ACC112 (cell line): ENCODE measurements at regions not wholly inside any gene's neighbourhood (a gene's known extent, or its start where the extent isn't known, plus 50 kb on each side); places are given as distances from the start of the nearest gene placed in this dataset.

ENCODE experiments used
- H2AFZ ChIP-seq: fragments of 200-600 bp; sonication (generic); one replicate; pipeline ENCODE4 v1.6.0; 2017; ENCODE audit warnings: antibody characterized with exemption, low read length; ENCODE audit not compliant: unreplicated experiment
- H3K27ac ChIP-seq: fragments of 200-600 bp; sonication (generic); 2 replicates; pipeline ENCODE4 v1.5.1; 2014; ENCODE audit warnings: low read depth, mild to moderate bottlenecking, antibody characterized with exemption, low read length, moderate library complexity
- H3K27me3 ChIP-seq: fragments of 200-600 bp; sonication (generic); 2 replicates; pipeline ENCODE4 v1.6.1; 2014; ENCODE audit warnings: mild to moderate bottlenecking, antibody characterized with exemption, low read length, moderate library complexity, mixed read lengths; ENCODE audit not compliant: insufficient read depth
- H3K36me3 ChIP-seq: fragments of 200-600 bp; sonication (generic); 2 replicates; pipeline ENCODE4 v1.6.1; 2016; ENCODE audit warnings: mild to moderate bottlenecking, antibody characterized with exemption, low read length, moderate library complexity, mixed read lengths; ENCODE audit not compliant: insufficient read depth
- H3K4me1 ChIP-seq: fragments of 200-600 bp; sonication (generic); one replicate; pipeline ENCODE4 v1.6.1; 2016; ENCODE audit warnings: low read length, mixed read lengths; ENCODE audit not compliant: insufficient read depth, unreplicated experiment, control insufficient read depth
- H3K4me3 ChIP-seq: fragments of 200-600 bp; sonication (generic); 2 replicates; pipeline ENCODE4 v1.5.1; 2014; ENCODE audit warnings: mild to moderate bottlenecking, low read depth, low read length
- H3K79me2 ChIP-seq: fragments of 200-600 bp; sonication (generic); one replicate; pipeline ENCODE4 v1.6.0; 2016; ENCODE audit warnings: low read length; ENCODE audit not compliant: control insufficient read depth, unreplicated experiment, insufficient read depth

DNA sequence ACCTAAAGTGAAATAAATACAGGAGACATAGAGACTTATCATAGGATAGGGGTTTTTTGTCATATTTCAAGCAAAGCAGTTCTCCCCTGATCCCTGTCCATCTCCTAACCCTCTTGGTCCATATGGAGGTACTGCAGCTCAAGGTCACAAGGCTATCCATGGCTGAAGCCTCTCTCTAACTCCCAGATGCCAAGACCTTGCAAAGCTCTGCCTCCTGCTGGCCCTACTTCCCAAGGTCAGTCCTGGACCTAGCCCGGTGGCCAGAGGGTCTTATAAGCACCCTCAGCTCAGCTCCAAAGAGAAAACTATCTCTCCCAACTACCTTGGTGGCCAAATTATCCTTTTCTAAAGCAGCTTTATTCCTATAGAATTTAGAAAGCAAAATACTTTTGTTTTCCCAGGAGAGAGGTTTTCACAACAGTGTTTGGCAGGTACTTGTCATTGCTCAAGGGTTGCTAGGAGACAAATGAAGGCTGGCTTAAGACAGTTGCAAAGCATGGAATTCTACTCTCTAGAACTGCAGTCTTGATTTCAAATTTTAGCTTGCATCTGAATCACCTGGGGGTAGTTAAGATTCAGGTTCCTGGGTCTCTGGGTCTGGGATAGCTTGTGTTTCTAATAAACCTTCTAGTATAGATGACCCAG, 121.5 kb downstream of the XCL2 start:
- no peak overlapping the region for H3K4me3 ChIP-seq
- no peaks in the 10 kb centered on the region for H3K36me3 ChIP-seq

DNA sequence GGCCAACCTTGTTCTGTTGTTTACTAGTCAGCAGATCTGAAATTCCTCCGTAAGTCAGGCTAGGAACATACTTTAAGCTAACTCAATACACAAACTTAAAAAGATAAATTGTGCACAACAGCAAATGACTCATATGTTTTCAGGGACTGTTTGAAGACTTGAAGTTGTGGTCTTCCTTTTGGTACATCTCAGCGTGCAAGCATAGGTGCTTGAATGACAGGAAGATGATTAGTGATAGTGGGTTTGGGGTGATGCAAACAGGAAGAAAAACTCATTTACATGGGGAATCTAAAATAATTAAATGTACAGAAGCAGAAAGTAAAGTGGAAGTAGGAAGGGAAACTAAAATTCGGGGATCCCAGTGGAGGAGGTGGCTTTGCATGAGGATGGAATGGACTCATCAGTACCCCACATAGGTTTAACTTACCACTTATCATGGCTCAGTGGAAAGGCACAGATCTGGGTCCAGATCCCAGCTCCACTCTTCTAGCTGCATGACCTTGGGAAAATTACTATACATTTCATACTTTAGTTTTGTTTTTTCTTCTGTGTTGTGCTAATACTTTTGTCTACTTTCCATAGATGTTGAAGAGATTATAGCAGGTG, 122.3 kb downstream of the XCL2 start:
- no peaks in the 10 kb centered on the region for H3K79me2 ChIP-seq
- no peaks in the 10 kb centered on the region for H3K36me3 ChIP-seq
- no peak overlapping the region for H3K27ac ChIP-seq
- no peak overlapping the region for H2AFZ ChIP-seq
- H3K4me1 ChIP-seq, result no peaks in the 10 kb centered on the region
- H3K4me3 ChIP-seq, result no peak overlapping the region
- H3K27me3 ChIP-seq, result peaks cover 60% of the 10 kb centered on the region

More for the DNA sequence above, 121.5 kb downstream of the XCL2 start:
- no peak overlapping the region for H2AFZ ChIP-seq
- H3K79me2 ChIP-seq, result no peaks in the 10 kb centered on the region
- peaks cover 53% of the 10 kb centered on the region for H3K27me3 ChIP-seq
- no peaks in the 10 kb centered on the region for H3K4me1 ChIP-seq
- no peak overlapping the region for H3K27ac ChIP-seq

DNA sequence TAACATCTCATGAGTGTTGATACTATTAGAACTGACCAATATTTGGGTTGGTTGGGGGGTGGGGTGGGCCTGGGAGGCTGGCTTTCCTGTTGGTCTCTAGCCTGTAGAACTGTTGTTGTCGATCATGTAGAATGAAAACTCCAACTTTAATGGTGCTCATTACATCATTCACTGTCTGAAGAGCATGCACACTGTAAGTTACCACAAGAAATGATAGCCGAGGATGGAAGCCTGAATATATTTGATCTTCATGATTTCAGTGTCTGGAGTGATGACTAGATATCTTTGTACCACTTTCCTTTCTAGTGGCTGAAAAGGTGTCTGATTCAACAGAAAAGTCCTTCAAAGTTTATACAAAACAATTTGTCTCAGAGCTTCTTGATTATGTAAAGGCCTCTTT, 123.6 kb downstream of the XCL2 start:
- H3K4me1 ChIP-seq, result no peaks in the 10 kb centered on the region
- H2AFZ ChIP-seq, result no peak overlapping the region
- no peaks in the 10 kb centered on the region for H3K36me3 ChIP-seq
- H3K27me3 ChIP-seq, result peaks cover 57% of the 10 kb centered on the region
- H3K27ac ChIP-seq, result no peak overlapping the region
- H3K4me3 ChIP-seq, result no peak overlapping the region
- no peaks in the 10 kb centered on the region for H3K79me2 ChIP-seq

DNA sequence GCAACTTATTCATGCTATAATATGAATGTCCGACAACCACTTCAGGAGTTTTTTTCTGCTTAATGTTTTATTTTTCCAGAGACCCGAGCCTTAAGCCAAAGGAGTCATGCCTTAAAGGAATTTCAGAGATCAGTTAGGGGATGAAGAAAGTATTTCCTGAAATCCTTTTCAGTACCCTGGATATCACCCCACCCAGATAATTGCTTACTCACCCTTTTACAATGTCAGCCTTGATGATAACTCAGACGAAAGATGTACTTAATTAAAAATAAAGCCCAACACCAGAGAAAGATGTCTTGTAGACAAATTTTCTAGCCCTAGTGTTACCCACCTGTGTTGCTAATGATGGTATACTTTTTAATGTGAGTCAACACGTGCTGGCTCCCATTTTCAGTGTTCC, 124.1 kb downstream of the XCL2 start:
- Histone ChIP-seq H3K27ac (no peak overlapping the region), H2AFZ (no peak overlapping the region), H3K4me1 (no peaks in the 10 kb centered on the region)

DNA sequence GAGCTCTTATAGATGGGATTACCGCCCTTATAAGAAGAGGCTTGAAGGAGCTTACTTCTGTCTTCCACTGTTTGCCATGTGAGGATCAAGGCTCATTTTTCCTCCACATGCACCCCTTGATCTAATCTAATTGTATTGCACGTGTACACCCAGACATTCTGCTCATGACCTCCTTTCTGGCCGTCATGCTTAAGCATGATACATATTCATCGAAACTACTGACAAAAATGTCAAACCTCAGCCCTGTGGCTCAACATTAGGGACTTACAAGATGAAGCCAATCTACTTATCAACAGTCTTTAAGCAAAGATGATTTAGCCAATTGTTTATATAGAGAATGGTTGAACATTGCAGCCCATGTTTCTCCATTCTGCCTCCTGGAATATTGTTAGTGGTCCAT, 127.6 kb downstream of the XCL2 start:
- H3K79me2 ChIP-seq, result no peaks in the 10 kb centered on the region
- H3K4me3 ChIP-seq, result no peak overlapping the region
- H3K27me3 ChIP-seq, result peaks cover 27% of the 10 kb centered on the region; the same call in 1 of the 2 replicates
- no peaks in the 10 kb centered on the region for H3K36me3 ChIP-seq
- no peak overlapping the region for H3K27ac ChIP-seq
- H3K4me1 ChIP-seq, result no peaks in the 10 kb centered on the region
- H2AFZ ChIP-seq, result no peak overlapping the region

More for the DNA sequence above, 124.1 kb downstream of the XCL2 start:
- no peaks in the 10 kb centered on the region for H3K79me2 ChIP-seq
- no peaks in the 10 kb centered on the region for H3K36me3 ChIP-seq
- peaks cover 57% of the 10 kb centered on the region for H3K27me3 ChIP-seq
- H3K4me3 ChIP-seq, result no peak overlapping the region

DNA sequence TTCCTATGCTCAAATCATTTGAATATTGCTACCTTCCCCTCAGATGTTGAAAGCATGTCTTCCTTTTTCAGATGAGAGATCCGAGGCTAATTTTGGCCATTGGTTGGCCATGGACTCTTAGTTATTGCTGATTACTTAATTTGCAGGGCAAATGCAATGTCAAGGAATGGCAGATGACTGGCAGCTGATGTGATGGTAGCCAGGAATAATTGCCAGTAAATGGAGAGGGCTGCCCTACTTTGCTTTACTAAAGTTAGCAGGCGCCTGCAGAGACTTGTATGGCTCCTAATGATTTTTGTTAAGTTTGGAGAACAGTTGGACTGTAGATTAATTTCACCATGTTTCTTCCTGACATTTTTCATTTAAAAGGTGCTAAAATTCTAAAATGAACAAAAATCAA, 128.9 kb downstream of the XCL2 start:
- Histone ChIP-seq H3K27me3 (peaks cover 16% of the 10 kb centered on the region; the same call in 1 of the 2 replicates), H3K27ac (no peak overlapping the region), H3K36me3 (no peaks in the 10 kb centered on the region), H3K4me3 (no peak overlapping the region), H3K79me2 (no peaks in the 10 kb centered on the region), H2AFZ (no peak overlapping the region), H3K4me1 (no peaks in the 10 kb centered on the region)

DNA sequence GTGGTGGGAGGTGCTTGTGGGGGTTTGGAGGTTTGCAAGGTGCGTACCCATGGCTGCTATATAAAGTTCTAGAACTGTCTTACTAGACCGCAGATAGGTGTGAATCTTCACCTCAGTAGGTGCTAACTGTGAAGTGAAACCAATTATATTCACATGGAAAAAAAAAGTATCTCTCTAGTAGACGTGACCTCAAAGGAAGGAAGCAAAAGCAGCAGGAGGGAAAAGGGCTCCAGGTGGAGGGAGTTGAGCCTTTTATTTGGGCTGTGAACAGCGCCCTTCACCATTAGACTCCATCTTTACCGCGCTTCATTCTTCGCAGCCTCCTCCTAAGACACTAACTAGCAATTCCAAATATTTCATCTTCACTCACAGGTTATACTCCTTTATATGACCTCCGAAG, 129.8 kb downstream of the TBX19 start:
- Histone ChIP-seq H3K27me3 (0 out of 2 replicates have a peak, but pooled peaks cover 3% of the 10 kb centered on the region), H3K36me3 (no peaks in the 10 kb centered on the region), H3K79me2 (no peaks in the 10 kb centered on the region), H2AFZ (no peak overlapping the region), H3K4me1 (peaks cover 12% of the 10 kb centered on the region), H3K4me3 (no peak overlapping the region), H3K27ac (no peak overlapping the region)

DNA sequence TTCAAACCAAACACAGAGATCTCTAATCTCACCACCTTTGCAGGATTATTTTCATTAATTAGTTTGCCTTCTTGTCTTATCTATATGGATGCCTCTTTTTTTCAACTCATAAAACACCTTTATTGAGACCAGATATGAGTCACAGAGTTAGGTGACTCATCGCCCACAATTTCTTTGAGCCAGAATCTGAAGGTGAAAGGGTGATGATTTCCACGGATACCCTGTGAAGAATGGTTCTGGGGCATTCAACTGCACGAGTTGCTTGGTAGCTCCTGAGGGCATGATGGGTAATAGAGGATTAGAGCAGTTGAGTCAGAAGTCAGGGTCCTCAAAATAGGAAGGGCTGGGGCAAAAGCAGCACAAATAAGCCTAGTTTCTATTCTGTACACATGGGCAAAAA, 128.2 kb downstream of the TBX19 start:
- Histone ChIP-seq H3K27me3 (peaks cover 12% of the 10 kb centered on the region), H2AFZ (no peak overlapping the region), H3K79me2 (no peaks in the 10 kb centered on the region), H3K27ac (no peak overlapping the region), H3K4me3 (no peak overlapping the region), H3K4me1 (peaks cover 12% of the 10 kb centered on the region), H3K36me3 (no peaks in the 10 kb centered on the region)

DNA sequence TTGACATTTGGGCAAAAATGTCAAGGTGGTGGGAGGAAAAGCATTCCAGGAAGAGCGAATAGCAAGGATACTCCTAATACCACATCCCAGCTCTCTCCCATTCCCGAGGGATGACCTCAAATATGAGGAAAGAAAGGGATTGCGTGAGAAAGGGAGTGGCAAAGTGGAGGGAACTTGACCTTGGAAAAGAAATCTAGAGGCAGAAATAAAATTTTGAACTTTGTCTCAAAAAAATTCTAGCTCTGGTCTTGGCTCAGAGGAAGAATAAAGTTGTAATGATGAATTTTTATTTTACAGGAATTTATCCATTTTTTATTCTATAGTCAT, 127.8 kb downstream of the TBX19 start:
- H3K27ac ChIP-seq, result no peak overlapping the region
- no peaks in the 10 kb centered on the region for H3K79me2 ChIP-seq
- H2AFZ ChIP-seq, result no peak overlapping the region
- H3K36me3 ChIP-seq, result no peaks in the 10 kb centered on the region
- peaks cover 12% of the 10 kb centered on the region for H3K4me1 ChIP-seq
- H3K4me3 ChIP-seq, result no peak overlapping the region
- peaks cover 15% of the 10 kb centered on the region for H3K27me3 ChIP-seq

DNA sequence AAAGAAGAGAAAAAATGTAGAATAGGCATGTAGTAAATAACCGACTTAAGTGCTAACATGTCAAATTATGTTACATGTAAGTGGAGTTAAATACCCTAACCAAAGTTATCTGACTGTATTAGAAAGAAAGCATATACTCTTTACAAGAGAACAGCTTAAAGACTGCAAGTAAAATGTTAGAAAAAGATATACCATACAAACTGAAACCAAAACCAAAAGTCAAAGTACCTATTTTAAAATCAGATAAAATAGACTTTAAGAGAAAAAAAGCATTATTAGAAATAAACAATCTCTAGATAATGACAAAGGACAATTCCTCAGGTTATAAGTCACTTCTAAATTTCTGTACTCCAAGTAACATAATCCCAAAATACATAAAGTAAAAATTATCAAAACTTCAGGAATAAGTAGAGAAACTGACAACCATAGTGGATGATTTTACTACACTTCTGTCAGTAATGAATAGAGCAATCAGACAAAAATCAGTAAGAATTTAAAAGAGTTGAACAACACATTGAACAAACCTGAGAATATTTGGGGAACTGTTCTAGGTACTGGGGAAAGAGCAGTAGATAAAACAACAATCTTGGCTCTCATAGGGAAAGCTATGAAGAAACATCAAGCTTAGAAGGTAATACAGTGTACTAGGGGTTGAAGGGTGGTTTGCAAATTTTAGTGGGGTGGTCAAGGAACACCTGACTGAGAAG, 127.3 kb downstream of the TBX19 start:
- Histone ChIP-seq H3K27ac (no peak overlapping the region), H2AFZ (no peak overlapping the region), H3K4me3 (no peak overlapping the region), H3K27me3 (peaks cover 20% of the 10 kb centered on the region), H3K36me3 (no peaks in the 10 kb centered on the region), H3K4me1 (peaks cover 12% of the 10 kb centered on the region), H3K79me2 (no peaks in the 10 kb centered on the region)
